Loucy (cell line): ENCODE measurements at regions not wholly inside any gene's neighbourhood (a gene's known extent, or its start where the extent isn't known, plus 50 kb on each side); places are given as distances from the start of the nearest gene placed in this dataset.

Source experiments
- CTCF ChIP-seq: fragments of 200-600 bp; sonication (generic); conservative IDR thresholded peaks from 2 replicates; pipeline ENCODE4 v1.5.1; 2014; ENCODE audit warnings: mild to moderate bottlenecking, antibody characterized with exemption, low read length
- EZH2phosphoT487 ChIP-seq: fragments of 200-600 bp; IDR thresholded peaks from 2 replicates; pipeline ENCODE4 v1.6.1; 2018; ENCODE audit warnings: antibody characterized with exemption, mild to moderate bottlenecking, moderate library complexity, borderline replicate concordance

DNA sequence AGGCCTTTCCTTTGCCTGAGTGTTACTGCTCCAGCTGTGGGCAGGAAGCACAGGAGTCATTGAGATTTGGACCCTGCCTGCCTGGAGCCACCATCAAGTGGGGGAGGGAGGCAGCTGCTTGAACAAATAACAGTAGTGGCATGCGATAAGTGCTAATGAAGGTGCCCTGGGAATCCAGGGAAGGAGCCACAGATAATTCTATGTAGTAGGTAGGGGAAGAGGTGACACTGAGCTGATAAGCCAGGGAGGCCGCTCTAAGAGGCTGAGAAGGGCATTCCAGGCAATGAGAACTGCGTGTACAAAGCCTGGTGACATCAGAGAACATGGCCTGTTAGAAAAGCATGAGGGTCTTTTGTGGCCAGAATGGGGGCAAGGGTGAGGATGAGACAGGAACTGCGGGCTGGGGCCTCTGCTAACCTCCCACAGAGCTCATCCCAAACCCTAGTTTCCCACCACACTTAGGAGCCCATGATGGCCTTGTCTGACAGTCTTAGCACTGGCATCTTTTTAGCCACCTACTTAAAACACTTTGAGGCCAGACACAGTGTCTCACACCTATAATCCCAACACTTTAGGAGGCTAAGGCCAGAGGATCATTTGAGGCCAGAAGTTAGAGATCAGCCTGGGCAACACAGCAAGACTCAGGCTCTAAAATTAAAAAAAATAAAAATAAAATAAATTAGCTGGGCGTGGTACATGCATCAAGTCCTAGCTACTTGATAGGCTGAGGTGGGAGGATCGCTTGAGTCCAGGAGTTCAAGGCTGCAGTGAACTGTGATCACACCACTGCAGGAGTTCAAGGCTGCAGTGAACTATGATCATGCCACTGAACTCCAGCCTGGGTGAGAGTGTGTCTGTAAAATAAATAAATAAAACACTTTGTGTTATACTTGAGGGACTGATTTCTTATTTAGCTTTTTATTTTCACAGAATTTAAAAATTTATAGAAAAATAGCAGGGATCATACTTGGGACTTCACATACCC is 58.9 kb downstream of the TET3 start:
- TF ChIP-seq CTCF (no peak), EZH2phosphoT487 (no peak)
